ENCODE measurements at regions not wholly inside any gene's neighbourhood (a gene's known extent, or its start where the extent isn't known, plus 50 kb on each side); places are given as distances from the start of the nearest gene placed in this dataset.

- no peak for TF ChIP-seq POLR2A (IDR thresholded peaks at IDR 0.05; ENCODE audit: low read length)
- TF ChIP-seq GATA1 (IDR thresholded peaks at IDR 0.05; ENCODE audit: low read depth, low read length) = no peak
Observed at GRCh38 chr5:99032234-99033013, 103.6 kb upstream of the CHD1 start.

Measured in erythroblast (primary cell).